ENCODE measurements at regions not wholly inside any gene's neighbourhood (a gene's known extent, or its start where the extent isn't known, plus 50 kb on each side); places are given as distances from the start of the nearest gene placed in this dataset.

DNA sequence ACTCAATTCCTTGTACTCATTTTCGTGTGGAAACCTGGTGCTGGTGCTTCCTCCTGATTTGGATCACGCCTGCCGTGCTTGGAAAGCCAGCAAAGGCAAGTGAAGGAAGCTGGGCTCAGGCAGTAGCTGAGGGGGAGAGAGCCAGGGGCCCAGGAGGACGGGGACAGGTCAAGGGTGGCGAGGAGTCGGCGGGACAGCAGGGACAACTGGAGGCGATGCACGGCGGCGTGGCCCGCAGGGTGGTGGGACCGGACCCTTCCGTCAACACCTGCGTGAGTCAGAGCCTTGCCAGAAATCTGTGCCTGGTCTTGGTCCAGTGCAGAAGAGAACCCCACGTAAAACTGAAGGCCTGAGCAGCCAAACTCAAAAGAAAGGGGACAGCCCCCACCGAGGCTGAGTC is 309.7 kb upstream of the SHH start:
- Histone ChIP-seq H3K27ac (no peak overlapping the region), H3K79me2 (no peaks in the 10 kb centered on the region), H3K9me2 (replicated peaks; ENCODE audit: insufficient read depth) (no peaks in the 10 kb centered on the region), H3K9me3 (ENCODE audit: low read depth) (no peaks in the 10 kb centered on the region), H3K4me2 (no peak overlapping the region), H2AFZ (no peak overlapping the region), H4K20me1 (ENCODE audit: insufficient read depth, poor library complexity, severe bottlenecking) (no peaks in the 10 kb centered on the region), H3K4me3 (no peak overlapping the region), H3K36me3 (replicated peaks; ENCODE audit: insufficient read depth, low read depth) (no peaks in the 10 kb centered on the region), H3K4me1 (ENCODE audit: insufficient read depth) (no peaks in the 10 kb centered on the region), H3K27me3 (no peaks in the 10 kb centered on the region)
- WGBS (ENCODE audit: low lambda C conversion rate, missing lambda C conversion rate), result 95% methylated on average over 16 of the region's 17 CpGs
- TF ChIP-seq CTCF (IDR thresholded peaks at IDR 0.05; ENCODE audit: poor library complexity) (no peak), EZH2phosphoT487 (IDR thresholded peaks at IDR 0.05; ENCODE audit: low read depth, severe bottlenecking, unreplicated experiment) (no peak), EZH2 (IDR thresholded peaks at IDR 0.05; ENCODE audit: borderline replicate concordance) (no peak)
- DNase-seq (ENCODE audit: low spot score), result no peak

DNA sequence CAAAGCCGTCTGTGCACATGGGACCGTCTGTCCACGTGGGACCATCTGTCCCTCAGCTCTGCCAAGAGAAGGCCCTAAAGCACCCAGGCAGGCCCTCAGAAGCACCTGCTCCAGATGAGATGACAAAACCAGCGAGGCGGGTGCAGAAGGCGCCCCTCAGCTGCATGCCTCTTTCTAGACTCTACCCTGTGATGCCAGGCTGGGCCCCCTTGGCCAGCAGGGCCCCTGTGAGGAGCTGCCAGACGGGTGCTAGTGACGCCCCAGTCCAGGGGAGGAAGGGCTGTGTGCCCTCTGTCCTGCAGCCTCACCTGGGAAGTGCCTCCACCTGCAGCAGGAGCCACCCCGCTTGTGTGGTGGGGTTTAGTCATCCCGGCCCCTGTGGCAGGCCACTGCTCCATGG is 309.2 kb upstream of the SHH start:
- Histone ChIP-seq H3K9me2 (replicated peaks; ENCODE audit: insufficient read depth) (no peaks in the 10 kb centered on the region), H3K4me2 (no peak overlapping the region), H4K20me1 (ENCODE audit: insufficient read depth, poor library complexity, severe bottlenecking) (no peaks in the 10 kb centered on the region), H3K27me3 (no peaks in the 10 kb centered on the region), H3K27ac (no peak overlapping the region), H3K9me3 (ENCODE audit: low read depth) (no peaks in the 10 kb centered on the region), H3K4me1 (ENCODE audit: insufficient read depth) (no peaks in the 10 kb centered on the region), H3K4me3 (no peak overlapping the region), H2AFZ (no peak overlapping the region), H3K36me3 (replicated peaks; ENCODE audit: insufficient read depth, low read depth) (no peaks in the 10 kb centered on the region), H3K79me2 (no peaks in the 10 kb centered on the region)
- no peak for DNase-seq (ENCODE audit: low spot score)
- no peak for TF ChIP-seq CTCF (IDR thresholded peaks at IDR 0.05; ENCODE audit: poor library complexity)
- TF ChIP-seq EZH2phosphoT487 (IDR thresholded peaks at IDR 0.05; ENCODE audit: low read depth, severe bottlenecking, unreplicated experiment), result no peak
- no peak for TF ChIP-seq EZH2 (IDR thresholded peaks at IDR 0.05; ENCODE audit: borderline replicate concordance)
- WGBS (ENCODE audit: low lambda C conversion rate, missing lambda C conversion rate), result 92% methylated on average over 10 of the region's 10 CpGs

- Histone ChIP-seq H3K36me3 (replicated peaks; ENCODE audit: insufficient read depth, low read depth) (no peaks in the 10 kb centered on the region), H3K9me3 (ENCODE audit: low read depth) (no peaks in the 10 kb centered on the region), H3K4me2 (no peak overlapping the region), H3K4me3 (no peak overlapping the region), H3K9me2 (replicated peaks; ENCODE audit: insufficient read depth) (no peaks in the 10 kb centered on the region), H3K79me2 (no peaks in the 10 kb centered on the region), H2AFZ (no peak overlapping the region), H3K4me1 (ENCODE audit: insufficient read depth) (no peaks in the 10 kb centered on the region), H3K27me3 (no peaks in the 10 kb centered on the region), H3K27ac (no peak overlapping the region), H4K20me1 (ENCODE audit: insufficient read depth, poor library complexity, severe bottlenecking) (no peaks in the 10 kb centered on the region)
- DNase-seq (ENCODE audit: low spot score), result no peak
- WGBS (ENCODE audit: low lambda C conversion rate, missing lambda C conversion rate), result 95% methylated on average over 17 of the region's 17 CpGs
- no peak for TF ChIP-seq CTCF (IDR thresholded peaks at IDR 0.05; ENCODE audit: poor library complexity)
- no peak for TF ChIP-seq EZH2 (IDR thresholded peaks at IDR 0.05; ENCODE audit: borderline replicate concordance)
- no peak for TF ChIP-seq EZH2phosphoT487 (IDR thresholded peaks at IDR 0.05; ENCODE audit: low read depth, severe bottlenecking, unreplicated experiment)
Measured at GRCh38 chr7:156120552-156120951, 308.3 kb upstream of the SHH start.

DNA sequence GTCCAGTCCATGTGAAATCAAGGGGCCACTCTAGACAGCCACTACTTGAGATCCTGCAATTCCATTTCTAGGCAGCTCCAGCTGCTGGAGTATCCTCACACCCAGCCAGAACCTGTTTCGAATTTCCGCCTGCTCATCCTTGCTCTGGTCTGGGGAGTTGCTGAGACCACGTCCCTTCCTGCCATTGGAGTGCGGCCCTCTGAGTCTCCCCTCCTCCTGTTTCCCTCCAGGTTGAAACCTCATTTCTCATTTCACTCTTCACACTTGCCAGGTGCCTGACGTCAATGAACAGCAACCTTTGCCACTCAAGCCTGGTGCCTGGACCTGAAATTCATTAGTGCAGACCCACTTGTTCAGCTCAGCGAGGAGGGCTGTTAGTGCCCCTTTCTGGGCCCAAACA is 307.5 kb upstream of the SHH start:
- Histone ChIP-seq H3K79me2 (no peaks in the 10 kb centered on the region), H3K4me2 (no peak overlapping the region), H2AFZ (no peak overlapping the region), H3K27ac (no peak overlapping the region), H4K20me1 (ENCODE audit: insufficient read depth, poor library complexity, severe bottlenecking) (no peaks in the 10 kb centered on the region), H3K27me3 (no peaks in the 10 kb centered on the region), H3K9me2 (replicated peaks; ENCODE audit: insufficient read depth) (no peaks in the 10 kb centered on the region), H3K36me3 (replicated peaks; ENCODE audit: insufficient read depth, low read depth) (no peaks in the 10 kb centered on the region), H3K4me3 (no peak overlapping the region), H3K9me3 (ENCODE audit: low read depth) (no peaks in the 10 kb centered on the region), H3K4me1 (ENCODE audit: insufficient read depth) (no peaks in the 10 kb centered on the region)
- DNase-seq (ENCODE audit: low spot score), result no peak
- 89% methylated on average over 6 of the region's 6 CpGs for WGBS (ENCODE audit: low lambda C conversion rate, missing lambda C conversion rate)
- TF ChIP-seq EZH2 (IDR thresholded peaks at IDR 0.05; ENCODE audit: borderline replicate concordance) (no peak), CTCF (IDR thresholded peaks at IDR 0.05; ENCODE audit: poor library complexity) (no peak), EZH2phosphoT487 (IDR thresholded peaks at IDR 0.05; ENCODE audit: low read depth, severe bottlenecking, unreplicated experiment) (no peak)

All from hepatocyte (in vitro differentiated cells).